ENCODE measurements at regions not wholly inside any gene's neighbourhood (a gene's known extent, or its start where the extent isn't known, plus 50 kb on each side); places are given as distances from the start of the nearest gene placed in this dataset.

DNA sequence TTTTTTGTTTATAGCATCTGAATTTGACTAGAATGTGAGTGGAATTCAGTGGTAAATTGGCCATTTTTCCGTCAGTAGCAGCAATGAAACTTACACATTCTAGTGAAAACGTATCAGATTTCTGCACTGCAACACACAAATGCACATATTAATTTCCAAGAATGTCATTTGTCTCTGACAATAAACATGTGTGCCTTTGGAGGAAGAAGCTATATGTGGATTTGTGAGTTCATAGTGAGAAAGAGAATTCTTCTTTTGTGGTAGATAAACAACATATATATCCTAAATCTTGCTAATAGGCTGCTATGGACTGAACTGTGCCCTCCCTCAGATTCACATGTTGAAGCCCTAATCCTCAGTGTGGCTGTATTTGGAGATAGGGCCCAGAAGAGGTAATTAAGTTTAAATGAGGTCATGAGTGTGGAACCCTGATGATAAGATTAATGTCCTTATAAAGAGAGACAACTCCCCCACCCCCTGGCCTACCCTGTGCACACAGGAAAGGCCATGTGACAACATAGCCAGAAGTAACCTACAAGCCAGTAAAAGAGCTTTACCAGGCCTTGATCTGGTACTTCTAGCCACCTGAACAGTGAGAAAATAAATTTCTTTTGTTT lies 200.2 kb upstream of the EYA4 start:
- Histone ChIP-seq H3K9me3 (ENCODE audit: low read length) (no peaks in the 10 kb centered on the region), H3K9me2 (replicated peaks; ENCODE audit: low read length) (no peaks in the 10 kb centered on the region), H3K79me2 (ENCODE audit: low read length) (no peaks in the 10 kb centered on the region), H3K9ac (ENCODE audit: low read length) (no peak overlapping the region), H3K27me3 (ENCODE audit: low read length) (no peaks in the 10 kb centered on the region), H3K4me3 (ENCODE audit: low read length) (no peak overlapping the region), H3F3A (ENCODE audit: low read length, unreplicated experiment) (no peaks in the 10 kb centered on the region), H3K4me1 (ENCODE audit: insufficient read depth, low read length) (no peaks in the 10 kb centered on the region), H2AFZ (ENCODE audit: low read length) (no peak overlapping the region), H3K27ac (ENCODE audit: low read length) (no peak overlapping the region), H4K20me1 (ENCODE audit: low read length) (no peaks in the 10 kb centered on the region), H3K36me3 (ENCODE audit: low read depth, low read length) (no peaks in the 10 kb centered on the region), H3K4me2 (ENCODE audit: low read length) (no peak overlapping the region)
- TF ChIP-seq EZH2phosphoT487 (IDR thresholded peaks at IDR 0.05; ENCODE audit: borderline replicate concordance, low read length), result no peak
- no peak for TF ChIP-seq EZH2 (IDR thresholded peaks at IDR 0.05; ENCODE audit: low read length, unreplicated experiment)
- TF ChIP-seq, protein P1, sequence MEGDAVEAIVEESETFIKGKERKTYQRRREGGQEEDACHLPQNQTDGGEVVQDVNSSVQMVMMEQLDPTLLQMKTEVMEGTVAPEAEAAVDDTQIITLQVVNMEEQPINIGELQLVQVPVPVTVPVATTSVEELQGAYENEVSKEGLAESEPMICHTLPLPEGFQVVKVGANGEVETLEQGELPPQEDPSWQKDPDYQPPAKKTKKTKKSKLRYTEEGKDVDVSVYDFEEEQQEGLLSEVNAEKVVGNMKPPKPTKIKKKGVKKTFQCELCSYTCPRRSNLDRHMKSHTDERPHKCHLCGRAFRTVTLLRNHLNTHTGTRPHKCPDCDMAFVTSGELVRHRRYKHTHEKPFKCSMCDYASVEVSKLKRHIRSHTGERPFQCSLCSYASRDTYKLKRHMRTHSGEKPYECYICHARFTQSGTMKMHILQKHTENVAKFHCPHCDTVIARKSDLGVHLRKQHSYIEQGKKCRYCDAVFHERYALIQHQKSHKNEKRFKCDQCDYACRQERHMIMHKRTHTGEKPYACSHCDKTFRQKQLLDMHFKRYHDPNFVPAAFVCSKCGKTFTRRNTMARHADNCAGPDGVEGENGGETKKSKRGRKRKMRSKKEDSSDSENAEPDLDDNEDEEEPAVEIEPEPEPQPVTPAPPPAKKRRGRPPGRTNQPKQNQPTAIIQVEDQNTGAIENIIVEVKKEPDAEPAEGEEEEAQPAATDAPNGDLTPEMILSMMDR (conservative IDR thresholded peaks at IDR 0.05; ENCODE audit: low read depth, low read length), result no peak
- no peak for DNase-seq
- ATAC-seq, result no peak
- BruUV-seq (replicated peaks), result no TSS peak
- POLR2A ChIA-PET (ENCODE audit: unreplicated experiment), result no interaction called here
- intact Hi-C loops (cut with micrococcal nuclease), result loop anchor here (1.0 to 5.0 kb wide), 3 partner anchors 78 to 210 kb away; no protein-coding TSS in a partner anchor
- CTCF ChIA-PET, result no interaction called here

DNA sequence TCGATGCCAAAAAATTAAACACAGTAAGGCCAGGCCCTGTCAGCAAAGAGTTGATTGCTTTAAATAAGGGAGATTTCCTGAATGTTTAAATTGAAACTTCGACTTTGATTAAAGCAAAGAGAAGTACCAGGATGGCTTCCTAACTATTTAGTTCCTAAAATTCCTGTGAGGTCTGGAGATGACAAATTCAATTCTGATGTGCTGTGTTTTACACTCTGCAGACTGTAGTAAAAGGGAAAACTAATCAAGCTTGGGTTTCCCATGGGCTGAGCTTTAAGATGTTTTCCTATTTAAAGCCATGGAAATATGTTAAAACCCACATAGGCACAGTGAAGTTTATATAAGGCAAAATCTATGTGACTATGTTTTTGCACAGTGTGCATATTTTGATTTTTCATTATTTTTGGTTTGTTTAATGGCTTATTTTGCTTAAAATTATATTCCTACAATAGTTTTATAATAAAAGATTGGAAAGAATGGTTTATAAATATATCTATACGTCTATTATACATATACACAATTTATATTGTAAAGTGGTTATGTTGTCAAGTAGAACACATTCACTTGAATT lies 198.5 kb upstream of the EYA4 start:
- CTCF ChIA-PET, result no interaction called here
- Histone ChIP-seq H3K9ac (ENCODE audit: low read length) (no peak overlapping the region), H3K36me3 (ENCODE audit: low read depth, low read length) (no peaks in the 10 kb centered on the region), H3K9me3 (ENCODE audit: low read length) (no peaks in the 10 kb centered on the region), H3K4me1 (ENCODE audit: insufficient read depth, low read length) (no peaks in the 10 kb centered on the region), H3K27ac (ENCODE audit: low read length) (no peak overlapping the region), H3K4me2 (ENCODE audit: low read length) (no peak overlapping the region), H3K4me3 (ENCODE audit: low read length) (no peak overlapping the region), H3F3A (ENCODE audit: low read length, unreplicated experiment) (no peaks in the 10 kb centered on the region), H3K27me3 (ENCODE audit: low read length) (no peaks in the 10 kb centered on the region), H4K20me1 (ENCODE audit: low read length) (no peaks in the 10 kb centered on the region), H3K9me2 (replicated peaks; ENCODE audit: low read length) (no peaks in the 10 kb centered on the region), H3K79me2 (ENCODE audit: low read length) (no peaks in the 10 kb centered on the region), H2AFZ (ENCODE audit: low read length) (no peak overlapping the region)
- no peak for ATAC-seq
- intact Hi-C loops (cut with micrococcal nuclease), result loop anchor here (1.0 to 5.0 kb wide), 2 partner anchors 52 to 145 kb away; no protein-coding TSS in a partner anchor
- no TSS peak for BruUV-seq (replicated peaks)
- TF ChIP-seq EZH2phosphoT487 (IDR thresholded peaks at IDR 0.05; ENCODE audit: borderline replicate concordance, low read length) (no peak), EZH2 (IDR thresholded peaks at IDR 0.05; ENCODE audit: low read length, unreplicated experiment) (no peak)
- TF ChIP-seq, protein P1 (conservative IDR thresholded peaks at IDR 0.05; ENCODE audit: low read depth, low read length), result no peak
- no peak for DNase-seq
- POLR2A ChIA-PET (ENCODE audit: unreplicated experiment), result no interaction called here

DNA sequence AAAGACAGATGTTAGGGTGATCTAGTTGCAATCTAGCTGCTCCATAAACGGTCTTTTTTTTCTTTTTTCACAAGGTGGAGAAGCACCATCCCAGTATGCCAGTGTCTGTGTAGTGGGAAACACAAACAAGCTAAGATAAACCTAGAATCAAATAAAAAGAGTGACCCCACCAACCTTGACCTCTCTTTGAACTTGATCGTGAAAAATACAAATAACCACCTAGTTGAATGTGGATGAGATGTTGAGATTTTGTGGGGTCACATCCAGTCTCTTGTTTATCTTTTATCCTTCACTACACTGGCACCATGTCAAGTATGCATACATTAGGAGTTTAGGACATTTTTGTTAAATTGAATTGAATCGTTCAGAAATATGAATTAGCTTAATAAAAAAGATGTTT lies 194.6 kb upstream of the EYA4 start:
- H3K9ac ChIP-seq (ENCODE audit: low read length), result no peak overlapping the region
- H3K9me3 ChIP-seq (ENCODE audit: low read length), result no peaks in the 10 kb centered on the region
- no peaks in the 10 kb centered on the region for H3K79me2 ChIP-seq (ENCODE audit: low read length)
- H3K4me3 ChIP-seq (ENCODE audit: low read length), result no peak overlapping the region
- ATAC-seq (no peak), DNase-seq (no peak)
- no peak overlapping the region for H3K27ac ChIP-seq (ENCODE audit: low read length)
- no peak overlapping the region for H2AFZ ChIP-seq (ENCODE audit: low read length)
- H3K4me1 ChIP-seq (ENCODE audit: insufficient read depth, low read length), result no peaks in the 10 kb centered on the region
- H3K36me3 ChIP-seq (ENCODE audit: low read depth, low read length), result no peaks in the 10 kb centered on the region
- no peaks in the 10 kb centered on the region for H4K20me1 ChIP-seq (ENCODE audit: low read length)
- TF ChIP-seq EZH2 (IDR thresholded peaks at IDR 0.05; ENCODE audit: low read length, unreplicated experiment), result no peak
- ChIA-PET POLR2A (ENCODE audit: unreplicated experiment) (no interaction called here), CTCF (interaction anchor here (0.9 kb wide), 1 partner anchor 83 kb away, joined by 3 read pairs; no protein-coding TSS in a partner anchor)
- intact Hi-C loops (cut with micrococcal nuclease), result no loop called here
- no peak overlapping the region for H3K4me2 ChIP-seq (ENCODE audit: low read length)
- no peaks in the 10 kb centered on the region for H3F3A ChIP-seq (ENCODE audit: low read length, unreplicated experiment)
- H3K27me3 ChIP-seq (ENCODE audit: low read length), result no peaks in the 10 kb centered on the region
- H3K9me2 ChIP-seq (replicated peaks; ENCODE audit: low read length), result no peaks in the 10 kb centered on the region
- BruUV-seq (replicated peaks), result no TSS peak
